IPS DF 19.7 (cell line): ENCODE measurements at regions not wholly inside any gene's neighbourhood (a gene's known extent, or its start where the extent isn't known, plus 50 kb on each side); places are given as distances from the start of the nearest gene placed in this dataset.

ENCODE experiments used
- DNase-seq: peaks from one replicate; pipeline ENCODE4 v3.0.0-alpha.2; 2013; ENCODE audit warnings: low read depth, low spot score

- no peak for DNase-seq
Observed at GRCh38 chr6:56407883-56408410, 160.6 kb upstream of the COL21A1 start.

- no peak for DNase-seq
Observed at GRCh38 chr6:56406276-56407269, 159.2 kb upstream of the COL21A1 start.

GRCh38 chr6:56404599-56404998 lies 157.2 kb upstream of the COL21A1 start:
- DNase-seq = no peak

- no peak for DNase-seq
Observed at GRCh38 chr6:56403745-56404144, 156.4 kb upstream of the COL21A1 start.

- DNase-seq = no peak
Observed at GRCh38 chr6:56401477-56402070, 154.2 kb upstream of the COL21A1 start.

- no peak for DNase-seq
Observed at GRCh38 chr6:56400273-56400672, 152.9 kb upstream of the COL21A1 start.

- no peak for DNase-seq
Observed at GRCh38 chr6:56399672-56400263, 152.4 kb upstream of the COL21A1 start.

- no peak for DNase-seq
Observed at GRCh38 chr6:56399250-56399671, 151.9 kb upstream of the COL21A1 start.

- DNase-seq = no peak
Observed at GRCh38 chr6:56396435-56396834, 149.1 kb upstream of the COL21A1 start.

GRCh38 chr6:56393615-56394612 lies 146.5 kb upstream of the COL21A1 start:
- DNase-seq = no peak

GRCh38 chr6:56388415-56388755 lies 141.0 kb upstream of the COL21A1 start:
- no peak for DNase-seq

- DNase-seq = no peak
Observed at GRCh38 chr6:56387621-56388414, 140.4 kb upstream of the COL21A1 start.

GRCh38 chr6:56386717-56387116 lies 139.3 kb upstream of the COL21A1 start:
- DNase-seq = no peak

- no peak for DNase-seq
Observed at GRCh38 chr6:56385981-56386593, 138.7 kb upstream of the COL21A1 start.

GRCh38 chr6:56383160-56383559 lies 135.8 kb upstream of the COL21A1 start:
- DNase-seq = no peak

- no peak for DNase-seq
Observed at GRCh38 chr6:56382416-56382940, 135.1 kb upstream of the COL21A1 start.

GRCh38 chr6:56381801-56382251 lies 134.4 kb upstream of the COL21A1 start:
- DNase-seq = no peak

GRCh38 chr6:56380476-56380875 lies 133.1 kb upstream of the COL21A1 start:
- no peak for DNase-seq

GRCh38 chr6:56378966-56379585 lies 131.7 kb upstream of the COL21A1 start:
- no peak for DNase-seq
